GM23338 (cell line): ENCODE measurements at regions not wholly inside any gene's neighbourhood (a gene's known extent, or its start where the extent isn't known, plus 50 kb on each side); places are given as distances from the start of the nearest gene placed in this dataset.

ENCODE experiments used
- ATAC-seq: fragments of 200-7000 bp; cut with Tn5 transposase; 3 replicates; pipeline ENCODE4 v1.9.1; 2020
- DNase-seq: peaks from one replicate; pipeline ENCODE4 v3.0.0-alpha.2; 2015; ENCODE audit warnings: low spot score
- H2AFZ ChIP-seq: fragments of 200-600 bp; sonication (generic); 2 replicates; pipeline ENCODE4 v1.8.0; 2016; ENCODE audit warnings: antibody characterized with exemption, mild to moderate bottlenecking, moderate library complexity
- H3F3A ChIP-seq: fragments of 200-600 bp; sonication (generic); replicated peaks from 2 replicates; pipeline ENCODE4 v1.8.0; 2017; ENCODE audit warnings: antibody characterized with exemption, mixed run types, low read depth
- H3K27ac ChIP-seq: fragments of 200-600 bp; sonication (generic); 2 replicates; pipeline ENCODE4 v1.6.1; 2016; ENCODE audit warnings: low read depth
- H3K27me3 ChIP-seq: fragments of 200-600 bp; sonication (generic); 2 replicates; pipeline ENCODE4 v1.8.0; 2016; ENCODE audit warnings: mild to moderate bottlenecking, mixed run types, moderate library complexity; ENCODE audit not compliant: insufficient read depth
- H3K36me3 ChIP-seq: fragments of 200-600 bp; sonication (generic); 2 replicates; pipeline ENCODE4 v1.8.0; 2016; ENCODE audit warnings: mild to moderate bottlenecking; ENCODE audit not compliant: insufficient read depth
- H3K4me1 ChIP-seq: fragments of 200-600 bp; sonication (generic); 2 replicates; pipeline ENCODE4 v1.8.0; 2016; ENCODE audit warnings: mild to moderate bottlenecking, moderate library complexity; ENCODE audit not compliant: insufficient read depth
- H3K4me2 ChIP-seq: fragments of 200-600 bp; sonication (generic); 2 replicates; pipeline ENCODE4 v1.7.1; 2017; ENCODE audit warnings: mixed run types
- H3K4me3 ChIP-seq: fragments of 200-600 bp; sonication (generic); 2 replicates; pipeline ENCODE4 v1.6.1; 2016; ENCODE audit warnings: mixed run types
- H3K79me2 ChIP-seq: fragments of 200-600 bp; sonication (generic); replicated peaks from 2 replicates; pipeline ENCODE4 v1.8.0; 2017; ENCODE audit warnings: mild to moderate bottlenecking; ENCODE audit not compliant: insufficient read depth
- H3K9me2 ChIP-seq: fragments of 200-600 bp; sonication (generic); 2 replicates; pipeline ENCODE4 v1.8.0; 2017; ENCODE audit not compliant: insufficient read depth
- H4K20me1 ChIP-seq: fragments of 200-600 bp; sonication (generic); replicated peaks from 2 replicates; pipeline ENCODE4 v1.8.0; 2017; ENCODE audit warnings: mild to moderate bottlenecking; ENCODE audit not compliant: insufficient read depth
- H3K27ac Mint-ChIP-seq: 2 replicates; pipeline ENCODE4 v1.8.0; 2020; ENCODE audit warnings: inconsistent platforms, mild to moderate bottlenecking, moderate library complexity, mixed read lengths
- H3K27me3 Mint-ChIP-seq: 3 replicates; pipeline ENCODE4 v1.8.0; 2022; ENCODE audit warnings: low read depth, mild to moderate bottlenecking, moderate library complexity, mixed read lengths, inconsistent platforms; ENCODE audit not compliant: insufficient read depth, poor library complexity
- H3K36me3 Mint-ChIP-seq: 3 replicates; pipeline ENCODE4 v1.8.0; 2021; ENCODE audit warnings: low read depth, mild to moderate bottlenecking, inconsistent platforms, moderate library complexity, mixed read lengths
- H3K4me1 Mint-ChIP-seq: 3 replicates; pipeline ENCODE4 v1.8.0; 2020; ENCODE audit warnings: mild to moderate bottlenecking, inconsistent platforms, mixed read lengths
- H3K4me3 Mint-ChIP-seq: 3 replicates; pipeline ENCODE4 v1.8.0; 2021; ENCODE audit warnings: moderate library complexity, mild to moderate bottlenecking, inconsistent platforms, mixed read lengths
- H3K9me3 Mint-ChIP-seq: 3 replicates; pipeline ENCODE4 v1.8.0; 2020; ENCODE audit warnings: moderate library complexity, mild to moderate bottlenecking, inconsistent platforms, mixed read lengths
- EZH2 ChIP-seq: fragments of 200-600 bp; sonication (generic); IDR thresholded peaks from one replicate; pipeline ENCODE4 v1.8.0; 2017; ENCODE audit warnings: antibody characterized with exemption, mild to moderate bottlenecking, low read depth; ENCODE audit not compliant: unreplicated experiment
- EZH2phosphoT487 ChIP-seq: fragments of 200-600 bp; sonication (generic); IDR thresholded peaks from one replicate; pipeline ENCODE4 v1.8.1; 2018; ENCODE audit warnings: antibody characterized with exemption; ENCODE audit not compliant: unreplicated experiment
- NANOG ChIP-seq: IDR thresholded peaks from 2 replicates; pipeline ENCODE4 v1.6.1; 2016; ENCODE audit warnings: antibody characterized with exemption, borderline replicate concordance
- POLR2AphosphoS5 ChIP-seq: IDR thresholded peaks from 2 replicates; pipeline ENCODE4 v1.6.1; 2016; ENCODE audit warnings: antibody characterized with exemption, low read depth
- ZNF462 ChIP-seq: fragments of 250-450 bp; sonication (Bioruptor Pico); IDR thresholded peaks from 2 replicates; pipeline ENCODE4 v1.5.0; 2020; ENCODE audit warnings: mild to moderate bottlenecking, moderate library complexity
- TF ChIP-seq, protein P1 (sequence below), 2 experiments: fragments of 200-600 bp in 1 of 2; sonication (generic) in 1 of 2; conservative IDR thresholded peaks; 2 replicates each; pipeline versions ENCODE4 v1.5.1 to v1.6.1; 2016 to 2017; ENCODE audit warnings: antibody characterized with exemption in 2 of 2, low read depth in 2 of 2, mild to moderate bottlenecking in 2 of 2, moderate library complexity in 1 of 2
- TF ChIP-seq, protein P2 (sequence below): IDR thresholded peaks from 2 replicates; pipeline ENCODE4 v1.6.1; 2016; ENCODE audit warnings: antibody characterized with exemption

DNA sequence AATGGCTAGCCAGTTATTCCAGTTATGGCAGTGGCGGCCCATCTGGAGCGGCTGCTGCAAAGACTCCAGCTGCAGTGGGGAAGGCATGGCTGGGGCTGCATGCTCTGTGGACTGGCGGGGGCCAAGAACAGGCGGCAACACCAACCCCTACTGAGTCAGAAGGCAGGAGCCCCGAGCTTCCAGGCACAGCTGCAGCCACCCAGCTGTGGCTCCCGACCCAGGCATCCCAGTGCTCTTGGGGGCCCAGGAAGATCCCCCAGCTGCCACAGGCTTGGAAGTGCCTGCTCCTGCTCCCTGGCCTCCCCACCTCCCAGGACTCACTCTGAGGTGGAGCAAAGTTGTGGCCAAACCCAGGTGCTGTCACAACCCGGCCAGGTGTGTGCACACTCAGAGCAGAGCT is 317.0 kb upstream of the RRP15 start:
- H3K27ac ChIP-seq = no peak overlapping the region
- H3K4me2 ChIP-seq = no peak overlapping the region
- no peak overlapping the region for H3K4me3 Mint-ChIP-seq
- no peak for TF ChIP-seq EZH2
- TF ChIP-seq ZNF462 (CRISPR knock-in tag) = no peak
- TF ChIP-seq, protein P1, sequence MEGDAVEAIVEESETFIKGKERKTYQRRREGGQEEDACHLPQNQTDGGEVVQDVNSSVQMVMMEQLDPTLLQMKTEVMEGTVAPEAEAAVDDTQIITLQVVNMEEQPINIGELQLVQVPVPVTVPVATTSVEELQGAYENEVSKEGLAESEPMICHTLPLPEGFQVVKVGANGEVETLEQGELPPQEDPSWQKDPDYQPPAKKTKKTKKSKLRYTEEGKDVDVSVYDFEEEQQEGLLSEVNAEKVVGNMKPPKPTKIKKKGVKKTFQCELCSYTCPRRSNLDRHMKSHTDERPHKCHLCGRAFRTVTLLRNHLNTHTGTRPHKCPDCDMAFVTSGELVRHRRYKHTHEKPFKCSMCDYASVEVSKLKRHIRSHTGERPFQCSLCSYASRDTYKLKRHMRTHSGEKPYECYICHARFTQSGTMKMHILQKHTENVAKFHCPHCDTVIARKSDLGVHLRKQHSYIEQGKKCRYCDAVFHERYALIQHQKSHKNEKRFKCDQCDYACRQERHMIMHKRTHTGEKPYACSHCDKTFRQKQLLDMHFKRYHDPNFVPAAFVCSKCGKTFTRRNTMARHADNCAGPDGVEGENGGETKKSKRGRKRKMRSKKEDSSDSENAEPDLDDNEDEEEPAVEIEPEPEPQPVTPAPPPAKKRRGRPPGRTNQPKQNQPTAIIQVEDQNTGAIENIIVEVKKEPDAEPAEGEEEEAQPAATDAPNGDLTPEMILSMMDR (conservative IDR thresholded peaks at IDR 0.05; ENCODE audit: low read depth in 2 of 2) = no peak
- TF ChIP-seq, protein P2, sequence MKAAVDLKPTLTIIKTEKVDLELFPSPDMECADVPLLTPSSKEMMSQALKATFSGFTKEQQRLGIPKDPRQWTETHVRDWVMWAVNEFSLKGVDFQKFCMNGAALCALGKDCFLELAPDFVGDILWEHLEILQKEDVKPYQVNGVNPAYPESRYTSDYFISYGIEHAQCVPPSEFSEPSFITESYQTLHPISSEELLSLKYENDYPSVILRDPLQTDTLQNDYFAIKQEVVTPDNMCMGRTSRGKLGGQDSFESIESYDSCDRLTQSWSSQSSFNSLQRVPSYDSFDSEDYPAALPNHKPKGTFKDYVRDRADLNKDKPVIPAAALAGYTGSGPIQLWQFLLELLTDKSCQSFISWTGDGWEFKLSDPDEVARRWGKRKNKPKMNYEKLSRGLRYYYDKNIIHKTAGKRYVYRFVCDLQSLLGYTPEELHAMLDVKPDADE = no peak
- TF ChIP-seq NANOG = no peak
- no peak for TF ChIP-seq EZH2phosphoT487
- no peak for TF ChIP-seq POLR2AphosphoS5
- H3K27me3 ChIP-seq = no peaks in the 10 kb centered on the region
- DNase-seq = no peak
- H4K20me1 ChIP-seq = no peaks in the 10 kb centered on the region
- no peak for ATAC-seq
- H3K4me1 Mint-ChIP-seq = no peaks in the 10 kb centered on the region; the same call in 2 of the 3 replicates
- H3K27ac Mint-ChIP-seq = no peak overlapping the region
- no peak overlapping the region for H2AFZ ChIP-seq
- H3K9me3 Mint-ChIP-seq = peaks cover 37% of the 10 kb centered on the region
- no peaks in the 10 kb centered on the region for H3K27me3 Mint-ChIP-seq
- H3K36me3 ChIP-seq = no peaks in the 10 kb centered on the region; the same call in 1 of the 2 replicates
- H3K36me3 Mint-ChIP-seq = peaks cover 17% of the 10 kb centered on the region
- no peak overlapping the region for H3K4me3 ChIP-seq
- no peaks in the 10 kb centered on the region for H3K4me1 ChIP-seq
- no peaks in the 10 kb centered on the region for H3K79me2 ChIP-seq
- H3F3A ChIP-seq = no peaks in the 10 kb centered on the region
- 0 out of 2 replicates have a peak, but pooled peaks cover 6% of the 10 kb centered on the region for H3K9me2 ChIP-seq
